ENCODE measurements at regions not wholly inside any gene's neighbourhood (a gene's known extent, or its start where the extent isn't known, plus 50 kb on each side); places are given as distances from the start of the nearest gene placed in this dataset.
A peak's percentile ranks its signal among the peaks of the same experiment; 100 is the strongest.
"Not testable (repeated sequence)": the region's sequence is repeated elsewhere in the genome, so short reads cannot be mapped to it uniquely, and the experiment has no call there.

- no peak for DNase-seq
These were observed 1039.0 kb downstream of the SOCS6 start for GRCh38 chr18:71327850-71328249.

GRCh38 chr18:71327441-71327840 lies 1038.6 kb downstream of the SOCS6 start:
- no peak for DNase-seq

- DNase-seq = no peak
These were observed 1038.0 kb downstream of the SOCS6 start for GRCh38 chr18:71326826-71327225.

- no peak for DNase-seq
These were observed 1035.5 kb downstream of the SOCS6 start for GRCh38 chr18:71324356-71324755.

GRCh38 chr18:71322201-71322600 lies 1033.4 kb downstream of the SOCS6 start:
- DNase-seq = no peak

GRCh38 chr18:71321319-71321718 lies 1032.5 kb downstream of the SOCS6 start:
- no peak for DNase-seq

GRCh38 chr18:71304856-71305255 lies 1016.0 kb downstream of the SOCS6 start:
- DNase-seq = no peak

GRCh38 chr18:71303743-71304142 lies 1014.9 kb downstream of the SOCS6 start:
- not testable (repeated sequence) for DNase-seq

- DNase-seq = no peak
These were observed 1012.8 kb downstream of the SOCS6 start for GRCh38 chr18:71301596-71301995.

- not testable (repeated sequence) for DNase-seq
These were observed 1005.4 kb downstream of the SOCS6 start for GRCh38 chr18:71294201-71294600.

GRCh38 chr18:71293322-71293721 lies 1004.5 kb downstream of the SOCS6 start:
- no peak for DNase-seq

- DNase-seq = no peak
These were observed 998.4 kb downstream of the SOCS6 start for GRCh38 chr18:71287268-71287667.

- DNase-seq = peak; percentile 1
These were observed 963.6 kb downstream of the SOCS6 start for GRCh38 chr18:71252351-71252865.

GRCh38 chr18:71250191-71250590 lies 961.3 kb downstream of the SOCS6 start:
- DNase-seq = no peak

- no peak for DNase-seq
These were observed 960.9 kb downstream of the SOCS6 start for GRCh38 chr18:71249791-71250190.

- DNase-seq = no peak
These were observed 954.1 kb downstream of the SOCS6 start for GRCh38 chr18:71242981-71243380.

- no peak for DNase-seq
These were observed 950.3 kb downstream of the SOCS6 start for GRCh38 chr18:71238974-71239624.

- no peak for DNase-seq
These were observed 948.8 kb downstream of the SOCS6 start for GRCh38 chr18:71237641-71238040.

- DNase-seq = no peak
These were observed 944.3 kb downstream of the SOCS6 start for GRCh38 chr18:71233177-71233576.

GRCh38 chr18:71223486-71223885 lies 934.6 kb downstream of the SOCS6 start:
- DNase-seq = no peak

GRCh38 chr18:71221405-71221804 lies 932.6 kb downstream of the SOCS6 start:
- no peak for DNase-seq

- not testable (repeated sequence) for DNase-seq
These were observed 923.9 kb downstream of the SOCS6 start for GRCh38 chr18:71212739-71213138.

GRCh38 chr18:71212222-71212621 lies 923.4 kb downstream of the SOCS6 start:
- no peak for DNase-seq

- no peak for DNase-seq
These were observed 921.1 kb downstream of the SOCS6 start for GRCh38 chr18:71209944-71210343.

GRCh38 chr18:71194438-71194837 lies 905.6 kb downstream of the SOCS6 start:
- no peak for DNase-seq

All from hematopoietic multipotent progenitor cell treated with erythropoietin and hydrocortisone succinate and interleukin-3 and kit ligand, for 4 days (in vitro differentiated cells).